SK-MEL-5 (cell line): ENCODE measurements at regions not wholly inside any gene's neighbourhood (a gene's known extent, or its start where the extent isn't known, plus 50 kb on each side); places are given as distances from the start of the nearest gene placed in this dataset.
"Not testable (repeated sequence)": the region's sequence is repeated elsewhere in the genome, so short reads cannot be mapped to it uniquely, and the experiment has no call there.

Source experiments
- DNase-seq: peaks from one replicate; pipeline ENCODE4 v3.0.0-alpha.2; 2016; ENCODE audit warnings: low read depth, low spot score
- in situ Hi-C: cut with HindIII; loops from 2 replicates; pipeline ENCODE4 v1.10.0; 2016; ENCODE audit warnings: low sequenced_read_pairs, high pct_unique_total_duplicates, low pct_unique_long_range_greater_than_20kb

- in situ Hi-C loops = no loop called here
- no peak for DNase-seq
Measured at GRCh38 chr2:136297312-136297711, 179.4 kb upstream of the CXCR4 start.

- DNase-seq = no peak
- in situ Hi-C loops = no loop called here
Measured at GRCh38 chr2:136295168-136295567, 177.2 kb upstream of the CXCR4 start.

- in situ Hi-C loops = no loop called here
- DNase-seq = no peak
Measured at GRCh38 chr2:136291871-136292270, 173.9 kb upstream of the CXCR4 start.

GRCh38 chr2:136290326-136290725, 172.4 kb upstream of the CXCR4 start:
- in situ Hi-C loops = no loop called here
- no peak for DNase-seq

GRCh38 chr2:136288249-136288648, 170.3 kb upstream of the CXCR4 start:
- DNase-seq = no peak
- in situ Hi-C loops = no loop called here

- no peak for DNase-seq
- in situ Hi-C loops = no loop called here
Measured at GRCh38 chr2:136286423-136286822, 168.5 kb upstream of the CXCR4 start.

GRCh38 chr2:136284226-136285119, 166.5 kb upstream of the CXCR4 start:
- in situ Hi-C loops = no loop called here
- DNase-seq = no peak

- in situ Hi-C loops = no loop called here
- no peak for DNase-seq
Measured at GRCh38 chr2:136282251-136282650, 164.3 kb upstream of the CXCR4 start.

- DNase-seq = no peak
- in situ Hi-C loops = no loop called here
Measured at GRCh38 chr2:136281281-136282114, 163.5 kb upstream of the CXCR4 start.

GRCh38 chr2:136266346-136266745, 148.4 kb upstream of the CXCR4 start:
- in situ Hi-C loops, DNase-seq: not testable (repeated sequence)

- no peak for DNase-seq
- in situ Hi-C loops = no loop called here
Measured at GRCh38 chr2:136259551-136259950, 141.6 kb upstream of the CXCR4 start.

GRCh38 chr2:136257893-136258292, 139.9 kb upstream of the CXCR4 start:
- in situ Hi-C loops = no loop called here
- DNase-seq = no peak

- in situ Hi-C loops = no loop called here
- DNase-seq = no peak
Measured at GRCh38 chr2:136255648-136256461, 137.9 kb upstream of the CXCR4 start.

GRCh38 chr2:136255127-136255526, 137.2 kb upstream of the CXCR4 start:
- no peak for DNase-seq
- in situ Hi-C loops = no loop called here

- DNase-seq = no peak
- in situ Hi-C loops = no loop called here
Measured at GRCh38 chr2:136254681-136255080, 136.7 kb upstream of the CXCR4 start.

GRCh38 chr2:136253288-136254004, 135.5 kb upstream of the CXCR4 start:
- in situ Hi-C loops = no loop called here

GRCh38 chr2:136251885-136252585, 134.1 kb upstream of the CXCR4 start:
- no peak for DNase-seq
- in situ Hi-C loops = no loop called here

More at GRCh38 chr2:136253288-136254004, 135.5 kb upstream of the CXCR4 start:
- DNase-seq = no peak
